HUES6 (cell line): ENCODE measurements at regions not wholly inside any gene's neighbourhood (a gene's known extent, or its start where the extent isn't known, plus 50 kb on each side); places are given as distances from the start of the nearest gene placed in this dataset.

ENCODE experiments used
- H3K27ac ChIP-seq: 2 replicates; pipeline ENCODE4 v1.7.0; 2013; ENCODE audit warnings: low read depth, mild to moderate bottlenecking, low read length, inconsistent platforms
- H3K27me3 ChIP-seq: 2 replicates; pipeline ENCODE4 v1.6.1; 2013; ENCODE audit warnings: low read length; ENCODE audit not compliant: control insufficient read depth, insufficient read depth
- H3K36me3 ChIP-seq: 2 replicates; pipeline ENCODE4 v1.6.1; 2013; ENCODE audit warnings: low read length; ENCODE audit not compliant: control insufficient read depth, insufficient read depth
- H3K4me1 ChIP-seq: 2 replicates; pipeline ENCODE4 v1.6.1; 2013; ENCODE audit warnings: low read length; ENCODE audit not compliant: control insufficient read depth, insufficient read depth
- H3K4me3 ChIP-seq: 2 replicates; pipeline ENCODE4 v1.5.1; 2013; ENCODE audit warnings: low read depth, low read length
- H3K9ac ChIP-seq: one replicate; pipeline ENCODE4 v1.6.1; 2013; ENCODE audit warnings: mild to moderate bottlenecking, low read length
- H3K9me3 ChIP-seq: 2 replicates; pipeline ENCODE4 v1.6.1; 2013; ENCODE audit warnings: low read depth, low read length; ENCODE audit not compliant: control insufficient read depth, insufficient read depth

- no peaks in the 10 kb centered on the region for H3K27me3 ChIP-seq
- no peak overlapping the region for H3K4me3 ChIP-seq
- no peak overlapping the region for H3K27ac ChIP-seq
- no peaks in the 10 kb centered on the region for H3K9me3 ChIP-seq
- no peaks in the 10 kb centered on the region for H3K36me3 ChIP-seq
- H3K4me1 ChIP-seq, result peaks cover 6% of the 10 kb centered on the region; the same call in 1 of the 2 replicates
- H3K9ac ChIP-seq, result no peak overlapping the region
Measured at GRCh38 chr1:95809391-95809790, 575.4 kb downstream of the RWDD3 start.

- Histone ChIP-seq H3K36me3 (no peaks in the 10 kb centered on the region), H3K4me3 (no peak overlapping the region)
Measured at GRCh38 chr1:95815511-95815910, 581.5 kb downstream of the RWDD3 start.

GRCh38 chr1:95829556-95829955, 595.5 kb downstream of the RWDD3 start:
- Histone ChIP-seq H3K4me1 (no peaks in the 10 kb centered on the region), H3K9me3 (no peaks in the 10 kb centered on the region), H3K36me3 (no peaks in the 10 kb centered on the region), H3K4me3 (no peak overlapping the region), H3K27ac (no peak overlapping the region), H3K27me3 (no peaks in the 10 kb centered on the region), H3K9ac (no peak overlapping the region)

More at GRCh38 chr1:95815511-95815910, 581.5 kb downstream of the RWDD3 start:
- no peak overlapping the region for H3K27ac ChIP-seq
- no peaks in the 10 kb centered on the region for H3K9me3 ChIP-seq
- peaks cover 6% of the 10 kb centered on the region; the same call in 1 of the 2 replicates for H3K4me1 ChIP-seq
- H3K9ac ChIP-seq, result no peak overlapping the region
- no peaks in the 10 kb centered on the region for H3K27me3 ChIP-seq

- Histone ChIP-seq H3K36me3 (no peaks in the 10 kb centered on the region), H3K27ac (no peak overlapping the region), H3K27me3 (no peaks in the 10 kb centered on the region), H3K9ac (no peak overlapping the region), H3K4me1 (no peaks in the 10 kb centered on the region), H3K9me3 (0 out of 2 replicates have a peak, but pooled peaks cover 6% of the 10 kb centered on the region), H3K4me3 (no peak overlapping the region)
Measured at GRCh38 chr1:95832370-95832769, 598.4 kb downstream of the RWDD3 start.

- no peaks in the 10 kb centered on the region for H3K36me3 ChIP-seq
- no peaks in the 10 kb centered on the region for H3K4me1 ChIP-seq
- H3K4me3 ChIP-seq, result no peak overlapping the region
- no peak overlapping the region for H3K27ac ChIP-seq
- peaks cover 5% of the 10 kb centered on the region; the same call in 1 of the 2 replicates for H3K9me3 ChIP-seq
- no peaks in the 10 kb centered on the region for H3K27me3 ChIP-seq
- no peak overlapping the region for H3K9ac ChIP-seq
Measured at GRCh38 chr1:95849439-95849838, 615.4 kb downstream of the RWDD3 start.

GRCh38 chr1:95850165-95850649, 616.2 kb downstream of the RWDD3 start:
- peaks cover 5% of the 10 kb centered on the region; the same call in 1 of the 2 replicates for H3K9me3 ChIP-seq
- H3K4me3 ChIP-seq, result no peak overlapping the region
- H3K27ac ChIP-seq, result no peak overlapping the region

GRCh38 chr1:95850763-95851162, 616.8 kb downstream of the RWDD3 start:
- no peaks in the 10 kb centered on the region for H3K27me3 ChIP-seq

More at GRCh38 chr1:95850165-95850649, 616.2 kb downstream of the RWDD3 start:
- H3K9ac ChIP-seq, result no peak overlapping the region
- H3K27me3 ChIP-seq, result no peaks in the 10 kb centered on the region
- H3K36me3 ChIP-seq, result no peaks in the 10 kb centered on the region
- H3K4me1 ChIP-seq, result no peaks in the 10 kb centered on the region

GRCh38 chr1:95852483-95853070, 618.6 kb downstream of the RWDD3 start:
- H3K4me1 ChIP-seq, result no peaks in the 10 kb centered on the region
- no peak overlapping the region for H3K4me3 ChIP-seq
- H3K9me3 ChIP-seq, result peaks cover 5% of the 10 kb centered on the region; the same call in 1 of the 2 replicates
- no peaks in the 10 kb centered on the region for H3K27me3 ChIP-seq
- no peak overlapping the region for H3K9ac ChIP-seq
- no peak overlapping the region for H3K27ac ChIP-seq
- H3K36me3 ChIP-seq, result no peaks in the 10 kb centered on the region

More at GRCh38 chr1:95850763-95851162, 616.8 kb downstream of the RWDD3 start:
- Histone ChIP-seq H3K4me3 (no peak overlapping the region), H3K36me3 (no peaks in the 10 kb centered on the region), H3K9ac (no peak overlapping the region), H3K9me3 (peaks cover 5% of the 10 kb centered on the region; the same call in 1 of the 2 replicates), H3K27ac (no peak overlapping the region), H3K4me1 (no peaks in the 10 kb centered on the region)

GRCh38 chr1:95854457-95854856, 620.4 kb downstream of the RWDD3 start:
- no peak overlapping the region for H3K4me3 ChIP-seq
- no peak overlapping the region for H3K27ac ChIP-seq
- H3K9ac ChIP-seq, result no peak overlapping the region
- no peaks in the 10 kb centered on the region for H3K36me3 ChIP-seq
- H3K27me3 ChIP-seq, result no peaks in the 10 kb centered on the region
- 0 out of 2 replicates have a peak, but pooled peaks cover 2% of the 10 kb centered on the region for H3K9me3 ChIP-seq
- H3K4me1 ChIP-seq, result no peaks in the 10 kb centered on the region

GRCh38 chr1:95863086-95863485, 629.1 kb downstream of the RWDD3 start:
- Histone ChIP-seq H3K4me1 (no peaks in the 10 kb centered on the region), H3K4me3 (no peak overlapping the region), H3K27me3 (no peaks in the 10 kb centered on the region), H3K9ac (no peak overlapping the region), H3K9me3 (no peaks in the 10 kb centered on the region), H3K36me3 (no peaks in the 10 kb centered on the region), H3K27ac (no peak overlapping the region)

GRCh38 chr1:95865769-95866168, 631.8 kb downstream of the RWDD3 start:
- Histone ChIP-seq H3K27ac (no peak overlapping the region), H3K4me1 (no peaks in the 10 kb centered on the region), H3K27me3 (no peaks in the 10 kb centered on the region), H3K9ac (no peak overlapping the region), H3K4me3 (no peak overlapping the region), H3K9me3 (no peaks in the 10 kb centered on the region), H3K36me3 (no peaks in the 10 kb centered on the region)
